A549 (cell line): ENCODE measurements at regions not wholly inside any gene's neighbourhood (a gene's known extent, or its start where the extent isn't known, plus 50 kb on each side); places are given as distances from the start of the nearest gene placed in this dataset.

Experiments
- ATAC-seq, 2 experiments: fragments of 200-7000 bp in 1 of 2; fragments of >200 bp in 1 of 2; cut with Nextera tagmentation in 1 of 2; cut with Tn5 transposase in 1 of 2; 3 replicates each; pipeline versions ENCODE4 v1.8.0 to v1.9.1; 2018 to 2020; ENCODE audit warnings: mild to moderate bottlenecking in 1 of 2, moderate library complexity in 1 of 2
- CTCF ChIA-PET: fragments of 300-600 bp; sonication (Branson Sonifier 250); formaldehyde crosslinking; extraction: SDS; loops from one replicate; lab custom pipeline; 2021; ENCODE audit warnings: antibody characterized with exemption, inconsistent platforms; lab: Yijun Ruan, JAX
- POLR2A ChIA-PET: fragments of 350-600 bp; formaldehyde crosslinking; extraction: SDS; loops from one replicate; lab custom pipeline; 2021; ENCODE audit warnings: antibody characterized with exemption, inconsistent platforms; lab: Yijun Ruan, JAX
- DNase-seq, 2 experiments: peaks; one replicate each; pipeline versions ENCODE4 v3.0.0 to v3.0.0-alpha.2; 2011 to 2016; ENCODE audit warnings: low read depth in 1 of 2, low spot score in 1 of 2
- FAIRE-seq: peaks from 2 replicates; lab custom pipeline; 2011; peaks lifted over from hg19 to GRCh38; lab: Jason Lieb, UNC
- H3K27ac ChIP-seq, 2 experiments: fragments of >200 bp; sonication (Bioruptor Twin); formaldehyde crosslinking; 3 replicates each; pipeline ENCODE4 v1.5.1; 2016 to 2017
- H3K4me1 ChIP-seq: fragments of >200 bp; sonication (Bioruptor Twin); formaldehyde crosslinking; 3 replicates; pipeline ENCODE4 v1.6.1; 2016
- H3K4me2 ChIP-seq: fragments of >200 bp; sonication (Bioruptor Twin); formaldehyde crosslinking; 3 replicates; pipeline ENCODE4 v1.6.1; 2016
- H3K4me3 ChIP-seq: fragments of >200 bp; sonication (Bioruptor Twin); formaldehyde crosslinking; 3 replicates; pipeline ENCODE4 v1.5.1; 2016
- H3K9me3 ChIP-seq: fragments of >200 bp; sonication (Bioruptor Twin); formaldehyde crosslinking; 3 replicates; pipeline ENCODE4 v1.6.1; 2016
- CTCF ChIP-seq: fragments of >200 bp; sonication (Bioruptor Twin); formaldehyde crosslinking; IDR thresholded peaks from 3 replicates; pipeline ENCODE4 v1.5.1; 2016
- FOSB ChIP-seq: fragments of 250-450 bp; sonication (Bioruptor Pico); IDR thresholded peaks from 2 replicates; pipeline ENCODE4 v1.5.0; 2020; ENCODE audit warnings: mild to moderate bottlenecking, moderate library complexity
- HDAC2 ChIP-seq: fragments of 200-600 bp; sonication (generic); IDR thresholded peaks from 2 replicates; pipeline ENCODE4 v1.6.1; 2016
- KDM1A ChIP-seq: fragments of 200-600 bp; sonication (generic); IDR thresholded peaks from 2 replicates; pipeline ENCODE4 v1.6.1; 2016; ENCODE audit warnings: low read depth, mild to moderate bottlenecking
- KDM5A ChIP-seq: fragments of 200-600 bp; sonication (generic); IDR thresholded peaks from 2 replicates; pipeline ENCODE4 v1.6.1; 2016; ENCODE audit warnings: antibody characterized with exemption, mild to moderate bottlenecking
- NR3C1 ChIP-seq: fragments of >200 bp; sonication (Bioruptor Twin); formaldehyde crosslinking; IDR thresholded peaks from 3 replicates; pipeline ENCODE4 v1.6.1; 2017
- PBX3 ChIP-seq: IDR thresholded peaks from 2 replicates; pipeline ENCODE4 v1.6.1; 2012
- PHF8 ChIP-seq: fragments of 200-600 bp; sonication (generic); IDR thresholded peaks from 2 replicates; pipeline ENCODE4 v1.6.1; 2016; ENCODE audit warnings: low read depth, mild to moderate bottlenecking, antibody characterized with exemption, moderate library complexity, borderline replicate concordance
- POLR2A ChIP-seq: IDR thresholded peaks from 2 replicates; pipeline ENCODE4 v1.6.1; 2012; ENCODE audit warnings: mild to moderate bottlenecking, low read length
- REST ChIP-seq: fragments of 200-600 bp; sonication (generic); IDR thresholded peaks from 2 replicates; pipeline ENCODE4 v1.6.1; 2016; ENCODE audit warnings: antibody characterized with exemption, mild to moderate bottlenecking, moderate library complexity
- SREBF2 ChIP-seq: fragments of 450-650 bp; IDR thresholded peaks from 2 replicates; pipeline ENCODE4 v1.6.1; 2014; ENCODE audit warnings: mild to moderate bottlenecking, moderate library complexity
- ZFP36 ChIP-seq: fragments of 450-650 bp; IDR thresholded peaks from 2 replicates; pipeline ENCODE4 v1.6.1; 2014; ENCODE audit warnings: borderline replicate concordance; ENCODE audit not compliant: partially characterized antibody
- ZSCAN20 ChIP-seq: fragments of 250-450 bp; sonication (Bioruptor Pico); IDR thresholded peaks from 2 replicates; pipeline ENCODE4 v1.8.0; 2022; ENCODE audit warnings: mild to moderate bottlenecking, moderate library complexity
- WGBS: methylation state at CpG from one replicate; pipeline ENCODE4 v1.1.6; 2017; ENCODE audit errors: missing lambda C conversion rate; 5-methylcytosine and 5-hydroxymethylcytosine counted together

GRCh38 chr2:3126911-3127621 lies 250.6 kb downstream of the EIPR1 start (continued):
- TF ChIP-seq PBX3 = no peak
- no peak for TF ChIP-seq HDAC2

- DNase-seq (no peak), FAIRE-seq (no peak), ATAC-seq (0 out of 6 replicates have a peak, but pooled peaks of 1 of the 2 experiments have one; percentile 14)
- WGBS = 61% methylated on average over 14 of the region's 14 CpGs
- TF ChIP-seq PHF8 = no peak
- TF ChIP-seq FOSB = no peak
- no peak for TF ChIP-seq SREBF2
- no peak for TF ChIP-seq REST
- no peak for TF ChIP-seq ZSCAN20 (CRISPR knock-in tag)
- no peak for TF ChIP-seq NR3C1
- no peak for TF ChIP-seq ZFP36
- H3K27ac ChIP-seq = no peak overlapping the region
- ChIA-PET CTCF (no interaction called here), POLR2A (no interaction called here)
- H3K4me1 ChIP-seq = no peaks in the 10 kb centered on the region
- no peaks in the 10 kb centered on the region for H3K9me3 ChIP-seq
- no peak overlapping the region for H3K4me2 ChIP-seq
- H3K4me3 ChIP-seq = no peak overlapping the region
These were observed 251.3 kb downstream of the EIPR1 start for GRCh38 chr2:3126171-3126910.

- Histone ChIP-seq H3K27ac (no peak overlapping the region), H3K9me3 (no peaks in the 10 kb centered on the region), H3K4me3 (no peak overlapping the region), H3K4me1 (no peaks in the 10 kb centered on the region), H3K4me2 (no peak overlapping the region)
- CTCF ChIA-PET = no interaction called here
- WGBS = 55% methylated on average over 8 of the region's 10 CpGs
- no peak for FAIRE-seq
- POLR2A ChIA-PET = no interaction called here
- peak in 1 of 2 experiments; percentile 32; a peak in 3 of 6 replicates for ATAC-seq
- TF ChIP-seq SREBF2 = no peak
- no peak for TF ChIP-seq ZSCAN20 (CRISPR knock-in tag)
- TF ChIP-seq POLR2A = no peak
- no peak for TF ChIP-seq KDM1A
- TF ChIP-seq PHF8 = no peak
- TF ChIP-seq CTCF = no peak
- TF ChIP-seq KDM5A = no peak
- DNase-seq = no peak
These were observed 251.9 kb downstream of the EIPR1 start for GRCh38 chr2:3125761-3126130.
